NCI-H146 (cell line): ENCODE measurements at regions not wholly inside any gene's neighbourhood (a gene's known extent, or its start where the extent isn't known, plus 50 kb on each side); places are given as distances from the start of the nearest gene placed in this dataset.

Experiments
- DNase-seq: peaks from one replicate; lab custom pipeline; 2025; lab: John Stamatoyannopoulos, UW

DNA sequence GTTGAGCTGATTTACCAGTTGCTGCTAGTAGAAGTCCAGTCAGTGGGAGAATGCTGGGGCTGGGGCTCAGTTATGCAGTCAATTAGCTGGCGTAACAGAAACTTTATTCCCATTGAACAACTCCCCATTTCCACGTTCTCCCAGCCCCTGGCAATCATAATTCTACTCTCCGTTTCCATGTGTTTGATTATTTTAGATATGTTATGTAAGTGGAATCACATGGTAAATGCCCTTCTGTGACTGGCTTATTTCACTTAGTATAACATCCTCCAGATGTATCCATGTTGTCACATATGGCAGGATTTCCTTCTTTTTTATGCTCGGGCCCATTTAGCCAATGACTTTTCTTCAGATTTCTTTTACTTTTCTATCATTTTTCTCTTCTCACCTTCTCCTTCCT lies 61.1 kb upstream of the EXOC4 start:
- DNase-seq = no peak

DNA sequence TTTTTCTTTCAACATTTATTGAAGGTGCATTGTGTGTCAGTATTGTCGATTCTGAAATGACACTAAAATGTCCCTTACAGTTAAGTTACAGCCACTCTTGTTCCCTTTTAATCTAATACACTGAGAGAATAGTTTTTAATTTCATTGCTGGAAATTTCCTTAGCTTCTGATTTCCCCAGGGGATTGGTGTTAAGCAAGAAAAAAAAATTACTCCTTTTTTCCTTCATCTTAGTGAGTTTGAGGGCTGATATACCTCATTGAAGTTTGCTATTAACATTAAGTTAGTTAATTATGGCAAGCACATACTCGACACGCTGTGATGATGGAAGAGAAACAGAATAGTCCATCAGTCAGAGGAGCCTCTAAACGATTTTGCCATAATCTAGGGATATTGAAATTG lies 57.0 kb upstream of the EXOC4 start:
- no peak for DNase-seq

DNA sequence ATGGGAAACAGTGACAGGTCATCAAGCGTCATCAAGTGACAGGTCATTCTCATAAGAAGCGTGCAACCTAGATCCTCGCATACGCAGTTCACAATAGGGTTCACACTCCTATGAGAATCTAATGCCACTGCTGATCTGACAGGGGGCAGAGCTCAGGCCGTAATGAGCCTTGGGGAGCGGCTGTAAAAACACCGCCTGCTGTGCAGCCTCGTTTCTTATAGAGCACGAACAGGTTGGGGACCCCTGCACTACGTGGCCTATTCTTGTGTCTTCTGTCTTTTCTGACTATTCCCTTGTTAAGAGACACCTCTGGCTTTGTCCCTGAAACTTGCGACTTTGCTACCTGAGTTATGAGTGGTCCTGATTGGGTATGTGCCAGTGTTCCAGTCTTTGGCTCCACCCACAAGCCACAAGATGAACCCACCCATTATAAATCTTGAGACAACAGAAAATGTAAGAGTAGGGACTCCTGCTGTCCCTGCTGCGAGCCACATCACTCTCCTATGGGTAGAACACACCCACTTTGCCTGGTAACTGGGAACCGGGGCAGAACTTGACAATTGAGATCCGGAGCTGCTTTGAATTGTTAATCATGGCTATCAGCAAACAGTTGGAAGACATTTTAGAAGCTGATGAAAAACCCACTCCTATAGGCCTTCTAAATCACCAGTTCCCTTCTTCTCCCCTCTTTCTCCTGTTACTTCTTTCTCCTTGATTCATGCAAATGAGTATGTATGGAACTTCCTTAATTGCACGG lies 55.8 kb upstream of the EXOC4 start:
- DNase-seq = peak; percentile 29

DNA sequence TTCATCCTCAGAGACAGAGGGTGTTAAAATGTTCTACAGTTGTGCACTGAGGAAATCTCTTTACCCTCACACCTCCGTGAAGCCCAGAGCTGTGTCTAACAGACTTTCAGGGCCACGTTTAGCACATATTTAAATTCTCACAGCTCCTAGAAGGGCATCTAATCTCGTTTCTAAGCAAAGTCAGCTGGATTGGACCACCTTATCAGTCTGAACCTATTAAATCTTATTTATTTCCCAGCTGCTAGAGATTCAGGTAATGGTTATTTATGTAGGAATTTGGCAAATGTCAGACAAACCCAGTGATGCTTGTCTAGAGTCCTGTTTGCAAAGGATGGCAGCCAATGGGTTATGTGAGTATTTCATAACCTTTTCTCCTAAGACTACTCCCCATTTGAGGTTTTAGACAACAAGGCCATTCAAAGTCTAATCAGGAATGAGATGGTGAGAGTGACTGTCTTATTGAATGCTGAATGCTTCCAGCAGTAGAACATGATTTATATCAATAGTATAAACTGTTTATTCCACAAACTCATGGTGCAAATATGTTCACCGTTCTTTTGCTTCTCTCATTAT lies 54.8 kb upstream of the EXOC4 start:
- DNase-seq = no peak

DNA sequence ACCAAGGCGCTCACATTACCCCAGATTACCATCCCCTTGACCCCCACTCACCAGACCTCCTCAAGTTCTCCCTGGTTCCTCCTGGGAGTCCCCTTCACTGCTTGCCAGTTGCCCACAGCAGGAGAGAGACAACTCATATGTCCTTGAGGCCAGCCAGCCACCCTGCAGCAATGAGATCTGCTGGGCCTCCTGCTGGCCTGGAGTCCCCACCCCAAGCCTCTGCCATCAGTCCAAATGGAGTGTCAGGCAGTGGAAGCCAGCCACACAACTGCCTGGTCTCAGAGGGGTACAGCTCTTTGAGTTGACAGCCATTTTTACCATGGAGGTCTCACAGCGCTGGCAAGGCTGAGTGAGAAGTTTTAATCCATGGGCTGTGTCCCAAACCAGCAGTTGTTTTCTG lies 53.0 kb upstream of the EXOC4 start:
- DNase-seq = no peak

DNA sequence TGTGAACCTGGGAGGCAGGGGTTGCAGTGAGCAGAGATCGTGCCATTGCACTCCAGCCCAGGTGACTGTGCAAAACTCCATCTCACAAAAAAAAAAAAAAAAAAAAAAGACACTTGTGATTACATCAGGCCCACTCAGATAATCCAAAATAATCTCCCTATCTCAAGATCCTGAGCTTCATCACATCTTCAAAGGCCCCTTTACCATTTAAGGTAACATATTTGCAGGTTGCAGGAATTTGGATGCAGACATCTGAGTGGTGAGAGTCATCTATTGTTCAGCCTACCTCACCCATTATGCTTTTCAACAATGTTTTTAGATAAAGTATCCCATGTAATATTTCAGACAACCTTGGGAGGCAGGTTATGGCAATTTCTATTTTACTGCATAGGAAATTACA lies 51.4 kb upstream of the EXOC4 start:
- no peak for DNase-seq

DNA sequence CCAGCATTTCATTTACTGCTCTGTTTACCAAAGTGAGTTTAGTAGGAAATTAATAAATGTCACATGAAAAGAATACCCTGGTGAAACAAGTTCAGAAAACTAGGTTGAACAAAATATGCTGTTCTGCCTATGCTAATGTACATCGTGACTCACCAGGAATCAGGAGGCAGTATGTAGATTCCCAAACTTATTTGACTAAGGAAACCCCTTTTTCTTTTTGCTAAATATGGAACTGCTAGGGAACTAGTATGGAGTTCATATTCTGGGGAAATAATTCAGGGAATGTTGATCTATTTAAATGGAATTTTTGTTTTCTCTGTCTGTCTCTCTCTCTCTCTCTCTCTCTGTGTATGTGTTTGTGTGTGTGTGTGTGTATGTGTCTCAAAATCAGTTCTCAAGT lies 49.9 kb upstream of the EXOC4 start:
- no peak for DNase-seq
